ENCODE measurements at regions not wholly inside any gene's neighbourhood (a gene's known extent, or its start where the extent isn't known, plus 50 kb on each side); places are given as distances from the start of the nearest gene placed in this dataset.

DNA sequence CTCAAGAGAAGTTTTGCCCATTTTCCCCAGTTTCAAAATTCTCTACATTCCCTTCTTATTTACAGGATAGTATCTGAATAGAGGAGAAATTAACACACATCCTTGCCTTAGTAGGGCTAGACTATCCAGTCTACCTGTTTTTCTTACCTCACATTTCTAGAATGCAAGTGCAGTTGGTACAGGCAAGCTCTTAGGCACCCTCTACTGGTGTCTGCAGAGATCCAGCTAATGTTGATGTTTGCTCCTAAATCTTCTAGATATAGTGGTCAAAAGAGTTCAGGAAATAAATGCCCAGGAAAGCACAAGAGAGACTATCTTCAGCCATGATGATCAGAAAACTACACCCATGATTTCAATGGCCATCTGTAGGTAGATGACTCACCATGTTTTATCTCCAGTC, 205.3 kb downstream of the HTR7 start:
- POLR2A ChIA-PET = no interaction called here
- no peaks in the 10 kb centered on the region for H3K4me1 Mint-ChIP-seq

DNA sequence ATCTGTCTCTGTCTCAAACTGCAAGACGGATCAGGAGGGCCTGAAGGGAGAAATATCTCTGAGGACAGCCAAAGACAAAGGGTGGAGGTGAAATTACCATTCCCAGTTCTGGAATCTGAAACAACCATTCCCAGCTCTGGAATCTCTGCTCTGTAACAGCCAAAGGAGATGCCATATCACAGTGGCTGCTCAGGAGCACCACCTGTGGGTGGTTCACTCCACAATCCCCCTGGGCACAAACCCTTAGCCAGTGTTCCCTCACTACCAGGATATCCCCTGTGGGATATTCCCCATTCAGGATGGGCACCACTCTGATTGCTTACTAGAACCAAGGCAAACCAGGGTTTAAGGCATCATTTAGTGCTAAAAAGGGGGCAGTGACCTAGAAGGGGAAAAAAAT, 199.0 kb downstream of the HTR7 start:
- no peak overlapping the region for H3K4me3 Mint-ChIP-seq
- no peaks in the 10 kb centered on the region for H3K36me3 Mint-ChIP-seq (ENCODE audit: low read depth)
- H3K4me1 Mint-ChIP-seq = no peaks in the 10 kb centered on the region
- ChIA-PET POLR2A (no interaction called here), CTCF (no interaction called here)
- H3K27ac Mint-ChIP-seq = no peak overlapping the region
- no peaks in the 10 kb centered on the region for H3K9me3 Mint-ChIP-seq
- H3K27me3 Mint-ChIP-seq = no peaks in the 10 kb centered on the region
- DNase-seq = no peak

More for the DNA sequence above, 205.3 kb downstream of the HTR7 start:
- Mint-ChIP-seq H3K27me3 (no peaks in the 10 kb centered on the region), H3K27ac (no peak overlapping the region), H3K36me3 (ENCODE audit: low read depth) (no peaks in the 10 kb centered on the region), H3K4me3 (no peak overlapping the region), H3K9me3 (peaks cover 4% of the 10 kb centered on the region)
- CTCF ChIA-PET = no interaction called here
- DNase-seq = no peak

DNA sequence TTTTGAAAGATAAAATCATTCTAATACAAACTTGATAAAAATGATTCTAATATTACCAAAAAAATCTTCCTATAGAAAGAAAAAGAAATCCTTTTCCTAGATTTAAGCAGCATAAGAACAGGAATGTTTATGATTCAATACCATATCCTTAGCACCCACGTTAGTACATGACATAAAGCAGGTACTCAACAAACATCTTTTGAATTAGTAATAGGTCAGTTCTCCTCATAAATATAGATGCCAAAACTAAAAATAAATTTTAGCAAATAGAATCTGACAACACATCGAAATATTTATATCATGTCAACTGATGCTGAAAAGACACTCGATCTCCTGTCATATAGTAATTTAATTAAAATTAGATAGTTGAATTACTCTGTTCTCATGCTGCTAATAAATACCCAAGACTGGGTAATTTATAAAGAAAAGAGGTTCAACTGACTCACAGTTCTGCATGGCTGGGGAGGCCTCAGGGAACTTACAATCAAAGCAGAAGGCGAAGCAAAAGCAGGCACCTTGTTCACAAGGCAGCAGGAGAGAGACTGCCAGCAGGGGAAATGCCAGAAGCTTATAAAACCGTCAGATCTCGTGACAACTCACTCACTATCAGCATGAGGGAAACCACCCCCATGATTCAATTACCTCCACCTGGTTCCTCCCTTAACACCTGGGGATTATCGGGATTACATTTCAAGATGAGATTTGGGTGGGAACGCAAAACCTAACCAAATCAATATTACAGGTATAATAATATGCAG, 191.8 kb downstream of the HTR7 start:
- H3K36me3 Mint-ChIP-seq (ENCODE audit: low read depth) = no peaks in the 10 kb centered on the region
- no peak overlapping the region for H3K4me3 Mint-ChIP-seq
- ChIA-PET CTCF (no interaction called here), POLR2A (no interaction called here)
- H3K4me1 Mint-ChIP-seq = no peaks in the 10 kb centered on the region
- no peaks in the 10 kb centered on the region for H3K27me3 Mint-ChIP-seq
- H3K9me3 Mint-ChIP-seq = no peaks in the 10 kb centered on the region
- H3K27ac Mint-ChIP-seq = no peak overlapping the region
- DNase-seq = no peak

DNA sequence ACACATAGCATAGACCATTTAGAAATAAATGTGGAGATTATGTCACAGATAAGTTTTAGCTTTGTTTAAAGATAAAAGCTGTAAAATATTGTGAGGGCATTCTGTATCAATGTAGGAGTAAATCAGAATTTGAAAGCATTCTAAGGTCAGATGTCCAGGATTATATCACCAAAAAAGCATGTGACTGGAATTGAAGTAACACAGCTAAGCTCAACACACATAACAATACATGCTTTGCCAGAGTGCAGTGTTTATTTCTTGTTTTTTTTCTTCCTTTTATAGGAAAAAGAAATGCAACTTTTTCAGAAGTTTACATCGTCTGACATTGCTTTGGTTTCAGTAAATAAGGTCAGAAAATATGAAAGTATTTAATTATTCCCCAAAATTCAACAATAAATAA, 183.4 kb downstream of the HTR7 start:
- Mint-ChIP-seq H3K27me3 (no peaks in the 10 kb centered on the region), H3K9me3 (no peaks in the 10 kb centered on the region), H3K4me3 (no peak overlapping the region), H3K4me1 (no peaks in the 10 kb centered on the region), H3K36me3 (ENCODE audit: low read depth) (no peaks in the 10 kb centered on the region), H3K27ac (no peak overlapping the region)
- POLR2A ChIA-PET = no interaction called here
- no peak for DNase-seq
- CTCF ChIA-PET = no interaction called here

DNA sequence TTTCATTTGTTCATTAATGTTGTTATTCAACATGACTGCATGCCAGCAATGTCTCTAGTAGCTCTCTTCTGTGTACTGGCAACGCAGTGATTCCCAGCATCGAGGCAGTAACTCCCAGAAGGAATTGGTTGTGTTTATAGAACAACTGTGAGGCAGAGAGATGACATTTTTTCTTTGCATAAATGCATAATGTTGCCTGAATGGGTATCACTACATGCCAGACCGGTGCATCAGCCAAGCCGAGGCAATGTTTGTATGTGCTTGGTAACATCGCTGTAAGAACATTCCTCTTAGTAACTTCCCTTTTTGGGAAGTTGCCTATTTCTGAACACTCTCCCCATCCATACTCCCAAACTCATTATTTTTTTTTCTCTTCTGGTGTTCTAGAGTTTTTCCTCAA, 182.9 kb downstream of the HTR7 start:
- Mint-ChIP-seq H3K9me3 (no peaks in the 10 kb centered on the region), H3K4me3 (no peak overlapping the region), H3K4me1 (no peaks in the 10 kb centered on the region), H3K36me3 (ENCODE audit: low read depth) (no peaks in the 10 kb centered on the region), H3K27me3 (no peaks in the 10 kb centered on the region), H3K27ac (no peak overlapping the region)
- ChIA-PET POLR2A (no interaction called here), CTCF (no interaction called here)
- DNase-seq = no peak

DNA sequence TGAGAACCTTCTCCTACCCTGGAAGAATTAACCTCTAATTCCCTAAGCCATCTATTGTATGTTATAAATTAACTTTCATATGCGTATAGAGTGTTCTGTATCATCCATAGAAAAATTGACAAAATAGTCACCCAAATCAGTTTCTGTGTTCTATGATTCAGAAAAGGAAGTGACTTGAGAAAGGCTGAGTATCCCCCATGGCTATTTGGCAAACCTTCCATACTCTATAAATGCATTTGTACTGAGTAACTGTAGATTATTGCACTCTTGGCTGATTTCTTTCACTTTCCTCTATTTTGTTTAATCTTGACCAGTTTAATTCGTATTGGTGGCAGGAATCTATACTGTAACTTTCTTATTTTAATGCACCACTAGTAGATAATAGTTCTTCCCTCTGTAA, 182.2 kb downstream of the HTR7 start:
- POLR2A ChIA-PET = no interaction called here

More for the DNA sequence above, 182.2 kb downstream of the HTR7 start:
- Mint-ChIP-seq H3K27me3 (no peaks in the 10 kb centered on the region), H3K4me3 (no peak overlapping the region), H3K9me3 (no peaks in the 10 kb centered on the region), H3K4me1 (no peaks in the 10 kb centered on the region), H3K36me3 (ENCODE audit: low read depth) (no peaks in the 10 kb centered on the region), H3K27ac (no peak overlapping the region)
- CTCF ChIA-PET = no interaction called here
- DNase-seq = no peak

Measured in activated CD4-positive, alpha-beta memory T cell treated with anti-CD3 and anti-CD28 coated beads, Interleukin-2, amount 10 ng/mL, durations not matched to agents 7 days and 5 days (primary cell).